Mesenchymal stem cell (in vitro differentiated cells and primary cell): ENCODE measurements at regions not wholly inside any gene's neighbourhood (a gene's known extent, or its start where the extent isn't known, plus 50 kb on each side); places are given as distances from the start of the nearest gene placed in this dataset.

ENCODE experiments used
- DNase-seq: peaks from one replicate; pipeline ENCODE4 v3.0.0-alpha.2; 2013
- H2AFZ ChIP-seq: one replicate; pipeline ENCODE4 v1.6.1; 2013; ENCODE audit warnings: low read depth, mild to moderate bottlenecking, control low read depth, inconsistent platforms, low read length, moderate library complexity
- H2AK5ac ChIP-seq: 2 replicates; pipeline ENCODE4 v1.6.1; 2013; ENCODE audit warnings: low read length, moderate library complexity, mild to moderate bottlenecking, inconsistent platforms; ENCODE audit not compliant: severe bottlenecking
- H2BK120ac ChIP-seq: one replicate; pipeline ENCODE4 v1.6.1; 2013; ENCODE audit warnings: low read depth, mild to moderate bottlenecking, inconsistent platforms, low read length, moderate library complexity
- H2BK12ac ChIP-seq, 2 experiments: one replicate each; pipeline ENCODE4 v1.6.1; 2013; ENCODE audit warnings: inconsistent platforms in 2 of 2, low read length in 2 of 2, mild to moderate bottlenecking in 2 of 2, moderate library complexity in 2 of 2, control low read depth in 1 of 2
- H2BK15ac ChIP-seq: one replicate; pipeline ENCODE4 v1.6.1; 2013; ENCODE audit warnings: mild to moderate bottlenecking, low read depth, inconsistent platforms; ENCODE audit not compliant: poor library complexity, severe bottlenecking
- H2BK5ac ChIP-seq: 2 replicates; pipeline ENCODE4 v1.6.1; 2013; ENCODE audit warnings: low read depth, mild to moderate bottlenecking, low read length, control low read depth, inconsistent platforms; ENCODE audit not compliant: poor library complexity, severe bottlenecking
- H3K14ac ChIP-seq, 2 experiments: one replicate each; pipeline ENCODE4 v1.6.1; 2013; ENCODE audit warnings: inconsistent platforms in 2 of 2, low read length in 2 of 2, control low read depth in 1 of 2, mild to moderate bottlenecking in 1 of 2, moderate library complexity in 1 of 2
- H3K18ac ChIP-seq, 2 experiments: one replicate each; pipeline ENCODE4 v1.6.1; 2013; ENCODE audit warnings: inconsistent platforms in 2 of 2, low read length in 2 of 2, control low read depth in 1 of 2, low read depth in 1 of 2, mild to moderate bottlenecking in 1 of 2
- H3K23ac ChIP-seq, 2 experiments: one replicate each; pipeline ENCODE4 v1.6.1; 2013; ENCODE audit warnings: inconsistent platforms in 2 of 2, low read length in 2 of 2, mild to moderate bottlenecking in 2 of 2, moderate library complexity in 2 of 2, control low read depth in 1 of 2
- H3K27ac ChIP-seq: 2 replicates; pipeline ENCODE4 v1.5.1; 2013; ENCODE audit warnings: mild to moderate bottlenecking, moderate library complexity, low read length, control low read depth, inconsistent platforms; ENCODE audit not compliant: poor library complexity, severe bottlenecking
- H3K27me3 ChIP-seq, 2 experiments: 2 replicates each; pipeline versions ENCODE4 v1.6.1 to v1.7.0; 2013; ENCODE audit warnings: low read length in 2 of 2, mild to moderate bottlenecking in 2 of 2, moderate library complexity in 2 of 2, control low read depth in 1 of 2, inconsistent platforms in 1 of 2; ENCODE audit not compliant: control insufficient read depth in 1 of 2, insufficient read depth in 1 of 2
- H3K36me3 ChIP-seq, 2 experiments: 2 replicates each; pipeline versions ENCODE4 v1.6.1 to v1.7.0; 2013; ENCODE audit warnings: low read length in 2 of 2, control low read depth in 1 of 2, inconsistent platforms in 1 of 2, low read depth in 1 of 2, mild to moderate bottlenecking in 1 of 2; ENCODE audit not compliant: insufficient read depth in 2 of 2, control insufficient read depth in 1 of 2
- H3K4ac ChIP-seq, 2 experiments: one replicate each; pipeline ENCODE4 v1.6.1; 2013; ENCODE audit warnings: inconsistent platforms in 2 of 2, low read length in 2 of 2, mild to moderate bottlenecking in 2 of 2, moderate library complexity in 2 of 2, control low read depth in 1 of 2, low read depth in 1 of 2
- H3K4me1 ChIP-seq: 2 replicates; pipeline ENCODE4 v1.6.1; 2013; ENCODE audit warnings: low read depth, low read length, control low read depth; ENCODE audit not compliant: control insufficient read depth, insufficient read depth
- H3K4me2 ChIP-seq: 2 replicates; pipeline ENCODE4 v1.6.1; 2013; ENCODE audit warnings: low read length, mild to moderate bottlenecking, inconsistent platforms; ENCODE audit not compliant: poor library complexity, severe bottlenecking
- H3K4me3 ChIP-seq, 2 experiments: 2 replicates each; pipeline versions ENCODE4 v1.5.1 to v1.7.0; 2013; ENCODE audit warnings: low read length in 2 of 2, mild to moderate bottlenecking in 2 of 2, control low read depth in 1 of 2, low read depth in 1 of 2; ENCODE audit not compliant: insufficient read depth in 1 of 2
- H3K79me1 ChIP-seq: replicated peaks from 2 replicates; pipeline ENCODE4 v1.6.1; 2013; ENCODE audit warnings: mild to moderate bottlenecking, control low read depth, low read length, inconsistent platforms; ENCODE audit not compliant: poor library complexity, severe bottlenecking
- H3K9ac ChIP-seq: 2 replicates; pipeline ENCODE4 v1.7.0; 2013; ENCODE audit warnings: mild to moderate bottlenecking, low read length, moderate library complexity
- H3K9me3 ChIP-seq: 2 replicates; pipeline ENCODE4 v1.7.0; 2013; ENCODE audit warnings: mild to moderate bottlenecking, low read length; ENCODE audit not compliant: control insufficient read depth
- H4K8ac ChIP-seq: one replicate; pipeline ENCODE4 v1.6.1; 2013; ENCODE audit warnings: inconsistent platforms, mild to moderate bottlenecking, low read length, moderate library complexity
- H4K91ac ChIP-seq: one replicate; pipeline ENCODE4 v1.6.1; 2013; ENCODE audit warnings: mild to moderate bottlenecking, low read length, inconsistent platforms
- WGBS: methylation state at CpG from one replicate; pipeline ENCODE4 v1.1.7; 2013; ENCODE audit warnings: mixed read lengths; 5-methylcytosine and 5-hydroxymethylcytosine counted together

DNA sequence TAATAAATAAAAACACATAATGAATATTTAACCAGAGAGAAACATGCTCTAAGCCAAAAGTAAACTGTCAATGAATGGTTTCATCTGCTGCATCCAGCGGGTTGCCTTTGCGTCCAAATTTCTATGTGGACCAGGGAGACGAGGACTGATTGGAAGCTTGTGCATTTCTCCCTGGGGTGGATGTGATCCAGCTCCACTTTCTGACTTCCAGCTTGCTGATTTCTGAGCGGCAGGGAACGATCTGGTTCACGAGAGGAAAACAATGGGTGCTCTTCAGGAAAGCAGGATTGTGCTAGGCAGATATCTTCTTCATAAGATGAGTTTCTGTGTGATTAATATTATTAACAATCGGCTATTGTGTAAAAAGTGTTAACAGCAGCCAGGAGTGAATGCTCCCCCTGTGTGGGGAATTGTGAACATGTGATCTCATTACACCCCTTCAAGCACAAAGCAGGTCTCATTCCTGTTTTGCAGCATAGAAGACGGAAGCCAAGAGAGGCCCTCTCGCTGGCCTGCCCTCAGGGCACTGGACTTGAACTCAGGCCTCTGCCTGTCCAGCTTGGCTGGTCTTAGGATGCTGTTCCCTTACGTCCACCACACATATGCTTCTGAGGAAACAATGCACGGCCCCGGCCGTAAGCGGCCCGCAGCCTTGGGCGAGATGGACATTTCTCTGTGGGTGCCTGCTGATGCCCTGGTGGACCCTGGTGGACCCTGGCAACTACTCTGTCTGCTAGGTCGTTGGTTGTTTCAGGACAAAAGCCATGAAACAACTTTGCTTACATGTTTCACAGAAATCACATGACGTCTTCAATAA lies 183.4 kb upstream of the C1orf174 start:
- WGBS: 82% methylated on average over 18 of the region's 18 CpGs
- H2BK120ac ChIP-seq: no peak overlapping the region

DNA sequence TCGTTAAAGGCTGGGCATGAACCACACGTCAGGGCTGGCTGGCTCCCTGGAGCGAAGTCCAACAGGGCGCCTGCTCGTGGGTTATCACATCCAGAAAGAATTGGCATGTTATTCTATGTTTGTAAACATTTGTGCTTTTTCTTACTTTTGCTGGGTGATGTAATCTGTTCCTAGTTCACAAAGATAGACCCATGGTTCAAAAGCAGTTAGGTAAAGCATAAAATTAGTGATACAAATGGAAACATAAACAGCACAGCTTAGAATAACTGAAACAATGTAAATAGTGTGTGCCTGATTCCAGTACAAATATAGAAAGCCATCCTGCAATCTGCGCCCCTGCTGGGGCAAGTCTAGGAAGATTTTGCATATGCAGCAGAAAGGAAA lies 184.0 kb upstream of the C1orf174 start:
- H3K36me3 ChIP-seq: peaks cover 0 to 2% of the 10 kb centered on the region in 2 experiments
- H2AK5ac ChIP-seq: no peak overlapping the region
- no peaks in the 10 kb centered on the region for H3K4me1 ChIP-seq
- no peak overlapping the region for H2AFZ ChIP-seq
- no peak overlapping the region for H4K8ac ChIP-seq
- no peak overlapping the region for H3K4ac ChIP-seq
- H3K27me3 ChIP-seq: no peaks in the 10 kb centered on the region
- H3K79me1 ChIP-seq: no peaks in the 10 kb centered on the region
- H2BK15ac ChIP-seq: no peak overlapping the region
- H3K9ac ChIP-seq: no peak overlapping the region
- no peak overlapping the region for H2BK12ac ChIP-seq
- H3K14ac ChIP-seq: no peak overlapping the region
- H2BK120ac ChIP-seq: no peak overlapping the region
- no peak overlapping the region for H3K18ac ChIP-seq
- H4K91ac ChIP-seq: no peak overlapping the region
- 70% methylated on average over 6 of the region's 6 CpGs for WGBS
- no peak overlapping the region for H3K4me2 ChIP-seq
- no peak overlapping the region for H3K23ac ChIP-seq
- DNase-seq: no peak
- no peak overlapping the region for H3K4me3 ChIP-seq
- H3K9me3 ChIP-seq: no peaks in the 10 kb centered on the region
- H2BK5ac ChIP-seq: no peak overlapping the region
- no peak overlapping the region for H3K27ac ChIP-seq

More for the DNA sequence above, 183.4 kb upstream of the C1orf174 start:
- no peak overlapping the region for H3K18ac ChIP-seq
- H3K79me1 ChIP-seq: no peaks in the 10 kb centered on the region
- no peak overlapping the region for H3K14ac ChIP-seq
- no peak overlapping the region for H2AK5ac ChIP-seq
- H3K23ac ChIP-seq: no peak overlapping the region
- H3K4me2 ChIP-seq: no peak overlapping the region
- no peak overlapping the region for H3K9ac ChIP-seq
- H2AFZ ChIP-seq: no peak overlapping the region
- DNase-seq: no peak
- H2BK5ac ChIP-seq: no peak overlapping the region
- H4K8ac ChIP-seq: no peak overlapping the region
- H3K27me3 ChIP-seq: no peaks in the 10 kb centered on the region
- H3K4ac ChIP-seq: no peak overlapping the region
- no peak overlapping the region for H3K4me3 ChIP-seq
- H4K91ac ChIP-seq: no peak overlapping the region
- H2BK15ac ChIP-seq: no peak overlapping the region
- peaks cover 0 to 2% of the 10 kb centered on the region in 2 experiments for H3K36me3 ChIP-seq
- H3K4me1 ChIP-seq: no peaks in the 10 kb centered on the region
- no peak overlapping the region for H3K27ac ChIP-seq
- H2BK12ac ChIP-seq: no peak overlapping the region
- H3K9me3 ChIP-seq: no peaks in the 10 kb centered on the region

DNA sequence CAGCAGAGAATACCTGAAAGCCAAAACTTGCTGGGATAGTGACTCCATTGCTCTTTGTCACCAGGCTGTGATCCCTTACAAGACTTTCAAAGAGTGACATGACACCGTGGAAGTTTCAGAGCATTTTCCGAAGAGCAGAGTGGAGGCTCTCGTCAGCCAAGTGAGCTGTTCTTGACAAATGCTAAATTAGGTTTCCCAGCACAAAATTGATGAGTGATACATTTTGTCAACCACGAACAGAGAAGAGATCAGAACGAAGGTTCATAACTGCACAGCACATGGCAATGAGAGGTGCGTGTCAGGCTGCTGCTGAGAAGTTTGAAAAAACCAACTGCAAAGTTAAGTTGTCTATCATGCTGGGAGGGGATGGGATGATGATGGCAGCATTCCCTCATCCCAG lies 184.4 kb upstream of the C1orf174 start:
- Histone ChIP-seq H3K9me3 (no peaks in the 10 kb centered on the region), H3K4me3 (no peak overlapping the region)

DNA sequence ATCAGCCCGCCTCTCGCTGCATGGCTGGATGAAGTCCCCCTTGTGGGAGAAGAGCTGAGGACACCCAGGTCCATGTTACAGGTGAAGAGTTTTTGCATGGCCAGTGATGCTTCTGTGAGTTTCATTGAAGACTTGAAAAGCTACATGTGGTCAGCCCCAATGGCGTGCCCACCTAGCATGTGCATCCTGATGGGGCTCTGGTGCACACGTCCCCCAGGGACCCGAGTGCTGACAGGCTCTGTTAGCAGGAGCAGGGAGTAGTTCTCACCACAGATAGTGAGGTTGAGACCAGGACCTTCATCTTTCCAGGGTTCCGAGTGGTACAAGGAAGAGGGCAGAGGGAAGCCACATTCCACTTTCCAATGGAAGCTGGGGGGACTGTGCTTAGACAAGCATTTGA lies 184.8 kb upstream of the C1orf174 start:
- H4K8ac ChIP-seq: no peak overlapping the region
- no peak overlapping the region for H2BK120ac ChIP-seq
- no peak overlapping the region for H2BK12ac ChIP-seq
- H3K36me3 ChIP-seq: peaks cover 0 to 2% of the 10 kb centered on the region in 2 experiments
- H4K91ac ChIP-seq: no peak overlapping the region
- no peak for DNase-seq
- no peaks in the 10 kb centered on the region for H3K79me1 ChIP-seq
- H3K4me2 ChIP-seq: no peak overlapping the region
- H3K4me1 ChIP-seq: no peaks in the 10 kb centered on the region
- H3K14ac ChIP-seq: no peak overlapping the region
- H2BK5ac ChIP-seq: no peak overlapping the region
- H3K9me3 ChIP-seq: no peaks in the 10 kb centered on the region
- no peak overlapping the region for H2AK5ac ChIP-seq
- H3K27ac ChIP-seq: no peak overlapping the region
- no peak overlapping the region for H2BK15ac ChIP-seq
- H3K18ac ChIP-seq: no peak overlapping the region
- H3K27me3 ChIP-seq: no peaks in the 10 kb centered on the region
- 83% methylated on average over 6 of the region's 6 CpGs for WGBS
- H3K23ac ChIP-seq: no peak overlapping the region
- H3K4me3 ChIP-seq: no peak overlapping the region
- no peak overlapping the region for H2AFZ ChIP-seq
- H3K9ac ChIP-seq: no peak overlapping the region
- no peak overlapping the region for H3K4ac ChIP-seq

More for the DNA sequence above, 184.4 kb upstream of the C1orf174 start:
- Histone ChIP-seq H3K9ac (no peak overlapping the region), H3K4me1 (no peaks in the 10 kb centered on the region), H3K36me3 (peaks cover 0 to 2% of the 10 kb centered on the region in 2 experiments), H3K14ac (no peak overlapping the region), H2AFZ (no peak overlapping the region), H3K27ac (no peak overlapping the region), H3K27me3 (no peaks in the 10 kb centered on the region), H4K91ac (no peak overlapping the region), H2BK5ac (no peak overlapping the region), H2AK5ac (no peak overlapping the region), H3K18ac (no peak overlapping the region), H3K23ac (no peak overlapping the region), H2BK15ac (no peak overlapping the region), H3K4me2 (no peak overlapping the region), H3K4ac (no peak overlapping the region), H2BK12ac (no peak overlapping the region), H3K79me1 (no peaks in the 10 kb centered on the region), H4K8ac (no peak overlapping the region), H2BK120ac (no peak overlapping the region)
- no peak for DNase-seq
- 82% methylated on average over 6 of the region's 6 CpGs for WGBS
